Thyroid gland (tissue), 4 donors: ENCODE measurements at regions not wholly inside any gene's neighbourhood (a gene's known extent, or its start where the extent isn't known, plus 50 kb on each side); places are given as distances from the start of the nearest gene placed in this dataset.

Experiments used
- DNase-seq, 2 donors: peaks; one replicate each; pipeline ENCODE4 v3.0.0-alpha.2; 2019
- H3K27ac ChIP-seq, 3 donors: fragments of 200-600 bp; sonication (generic); 1 replicate in 2 of 3; 2 replicates in 1 of 3; pipeline ENCODE4 v1.5.1; 2016 to 2019; ENCODE audit warnings: mild to moderate bottlenecking in 1 of 3, moderate library complexity in 1 of 3
- H3K27me3 ChIP-seq: fragments of 200-600 bp; sonication (generic); one replicate; pipeline ENCODE4 v1.5.1; 2019
- H3K36me3 ChIP-seq, 2 donors: fragments of 200-600 bp; sonication (generic); one replicate each; pipeline ENCODE4 v1.5.1; 2016 to 2019
- H3K4me1 ChIP-seq, 2 donors: fragments of 200-600 bp; sonication (generic); one replicate each; pipeline ENCODE4 v1.5.1; 2017 to 2019
- H3K4me3 ChIP-seq, 3 donors: fragments of 200-600 bp; sonication (generic); replicated peaks in 1 of 3; 1 replicate in 2 of 3; 2 replicates in 1 of 3; pipeline ENCODE4 v1.5.1; 2016; ENCODE audit warnings: mild to moderate bottlenecking in 1 of 3
- H3K9me3 ChIP-seq: fragments of 200-600 bp; sonication (generic); one replicate; pipeline ENCODE4 v1.5.1; 2017
- POLR2A ChIP-seq, 2 donors: fragments of 450-650 bp; IDR thresholded peaks; one replicate each; pipeline ENCODE4 v1.6.1; 2017; ENCODE audit warnings: antibody characterized with exemption in 2 of 2, mild to moderate bottlenecking in 2 of 2, moderate library complexity in 1 of 2
- WGBS, 2 donors: methylation state at CpG; one replicate each; pipeline ENCODE4 v1.1.5; 2017; 5-methylcytosine and 5-hydroxymethylcytosine counted together
- intact Hi-C: fragments of 100-400 bp; cut with DNase I; formaldehyde crosslinking; loops from one replicate; pipeline ENCODE4 v1.15.1; 2023
- TF ChIP-seq, protein P1 (sequence below), 6 experiments: fragments of 200-600 bp in 3 of 6; fragments of 450-650 bp in 3 of 6; sonication (generic) in 3 of 6; IDR thresholded peaks; one replicate each; pipeline ENCODE4 v1.5.1; 2016 to 2019; ENCODE audit warnings: antibody characterized with exemption in 6 of 6, mild to moderate bottlenecking in 2 of 6, inconsistent platforms in 1 of 6, moderate library complexity in 1 of 6

DNA sequence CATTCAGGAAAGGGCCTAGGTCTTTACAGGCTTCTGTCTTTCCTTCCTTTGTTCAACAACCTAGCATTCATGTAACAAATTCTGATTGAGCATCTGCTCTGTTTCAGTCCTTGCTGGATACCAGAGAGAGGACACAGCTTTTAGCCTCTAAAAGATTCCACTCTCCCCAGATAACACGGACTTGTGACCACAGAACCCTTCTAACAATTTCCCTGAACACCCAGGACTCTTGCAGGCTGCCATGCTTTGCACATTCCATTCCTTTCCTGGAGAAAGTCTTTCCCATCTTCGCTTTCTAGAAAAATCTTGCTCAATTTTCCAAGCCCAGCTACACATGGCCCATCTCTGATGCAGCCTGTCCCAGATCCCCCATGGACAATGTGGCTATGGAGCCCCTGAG lies 310.9 kb downstream of the ACTL7B start:
- 77 to 82% methylated on average over 2 of the region's 2 CpGs for WGBS, 2 donors
- Histone ChIP-seq H3K36me3 (no peaks in the 10 kb centered on the region), H3K27ac (no peak overlapping the region), H3K4me3 (no peak overlapping the region), H3K9me3 (no peaks in the 10 kb centered on the region), H3K27me3 (no peaks in the 10 kb centered on the region), H3K4me1 (peaks cover 0 to 3% of the 10 kb centered on the region in 2 donors)
- TF ChIP-seq, protein P1, sequence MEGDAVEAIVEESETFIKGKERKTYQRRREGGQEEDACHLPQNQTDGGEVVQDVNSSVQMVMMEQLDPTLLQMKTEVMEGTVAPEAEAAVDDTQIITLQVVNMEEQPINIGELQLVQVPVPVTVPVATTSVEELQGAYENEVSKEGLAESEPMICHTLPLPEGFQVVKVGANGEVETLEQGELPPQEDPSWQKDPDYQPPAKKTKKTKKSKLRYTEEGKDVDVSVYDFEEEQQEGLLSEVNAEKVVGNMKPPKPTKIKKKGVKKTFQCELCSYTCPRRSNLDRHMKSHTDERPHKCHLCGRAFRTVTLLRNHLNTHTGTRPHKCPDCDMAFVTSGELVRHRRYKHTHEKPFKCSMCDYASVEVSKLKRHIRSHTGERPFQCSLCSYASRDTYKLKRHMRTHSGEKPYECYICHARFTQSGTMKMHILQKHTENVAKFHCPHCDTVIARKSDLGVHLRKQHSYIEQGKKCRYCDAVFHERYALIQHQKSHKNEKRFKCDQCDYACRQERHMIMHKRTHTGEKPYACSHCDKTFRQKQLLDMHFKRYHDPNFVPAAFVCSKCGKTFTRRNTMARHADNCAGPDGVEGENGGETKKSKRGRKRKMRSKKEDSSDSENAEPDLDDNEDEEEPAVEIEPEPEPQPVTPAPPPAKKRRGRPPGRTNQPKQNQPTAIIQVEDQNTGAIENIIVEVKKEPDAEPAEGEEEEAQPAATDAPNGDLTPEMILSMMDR (IDR thresholded peaks at IDR 0.05) = no peak
- no peak for TF ChIP-seq POLR2A (IDR thresholded peaks at IDR 0.05)
- DNase-seq = no peak
- intact Hi-C loops = no loop called here

DNA sequence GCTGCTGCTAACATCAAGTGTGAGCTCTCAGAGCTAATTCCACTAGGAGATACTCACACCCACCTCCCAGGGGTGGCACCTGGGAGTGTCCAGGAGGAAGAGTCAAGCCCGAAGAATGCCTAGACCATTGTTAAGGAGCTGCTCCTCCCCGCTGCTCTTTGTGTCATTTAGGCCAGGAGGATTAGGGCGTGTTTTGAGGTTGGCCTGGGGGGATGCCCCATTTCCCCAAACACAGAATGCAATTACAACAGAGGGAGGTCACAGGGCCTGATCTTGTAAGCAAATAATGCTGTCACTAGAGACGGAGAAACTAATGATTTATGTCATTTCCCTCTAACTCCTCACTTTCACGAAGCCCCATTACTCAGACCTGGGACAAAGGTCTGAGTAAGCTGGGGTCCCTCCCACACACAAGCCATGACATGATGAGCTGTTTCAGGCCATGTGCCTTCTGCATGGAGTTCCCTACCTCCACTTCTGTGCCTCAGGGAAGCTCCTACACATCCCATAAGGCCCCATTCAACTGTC lies 312.5 kb downstream of the ACTL7B start:
- intact Hi-C loops = no loop called here
- no peak overlapping the region for H3K4me3 ChIP-seq
- TF ChIP-seq, protein P1 (IDR thresholded peaks at IDR 0.05) = no peak
- TF ChIP-seq POLR2A (IDR thresholded peaks at IDR 0.05) = no peak
- H3K4me1 ChIP-seq = no peaks in the 10 kb centered on the region
- H3K27ac ChIP-seq = no peak overlapping the region
- no peak for DNase-seq
- no peaks in the 10 kb centered on the region for H3K9me3 ChIP-seq
- 56 to 69% methylated on average over 5 of the region's 5 CpGs for WGBS, 2 donors
- no peaks in the 10 kb centered on the region for H3K27me3 ChIP-seq
- no peaks in the 10 kb centered on the region for H3K36me3 ChIP-seq

DNA sequence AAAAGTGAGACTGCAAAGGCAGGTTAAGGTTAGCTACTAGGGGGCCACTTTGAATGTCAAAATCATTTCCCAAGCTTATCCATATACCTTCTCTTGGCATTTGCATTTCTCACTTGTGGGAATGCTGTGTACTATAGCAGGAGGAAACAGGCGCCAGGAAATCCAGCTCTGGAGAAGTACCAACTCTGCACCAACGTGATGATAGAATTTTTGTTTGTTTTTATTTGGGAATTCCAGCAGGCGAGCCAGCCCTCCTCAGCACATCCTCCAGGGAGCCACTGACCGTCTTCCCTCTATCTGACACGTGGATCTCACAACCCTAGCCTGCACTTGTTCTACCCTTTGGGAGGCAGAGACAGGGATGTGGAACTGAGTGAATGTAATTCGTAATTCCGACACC lies 318.0 kb downstream of the ACTL7B start:
- Histone ChIP-seq H3K27me3 (no peaks in the 10 kb centered on the region), H3K36me3 (no peaks in the 10 kb centered on the region), H3K4me1 (no peaks in the 10 kb centered on the region), H3K9me3 (no peaks in the 10 kb centered on the region), H3K27ac (no peak overlapping the region), H3K4me3 (no peak overlapping the region)
- TF ChIP-seq POLR2A (IDR thresholded peaks at IDR 0.05) = no peak
- TF ChIP-seq, protein P1 (IDR thresholded peaks at IDR 0.05) = no peak
- 27 to 35% methylated on average over 7 of the region's 7 CpGs for WGBS, 2 donors
- intact Hi-C loops = no loop called here
- DNase-seq = no peak

- Histone ChIP-seq H3K27me3 (no peaks in the 10 kb centered on the region), H3K36me3 (no peaks in the 10 kb centered on the region), H3K4me3 (no peak overlapping the region), H3K9me3 (no peaks in the 10 kb centered on the region), H3K4me1 (no peaks in the 10 kb centered on the region), H3K27ac (no peak overlapping the region)
- 91 to 93% methylated on average over 2 of the region's 2 CpGs for WGBS, 2 donors
- intact Hi-C loops = no loop called here
- no peak for TF ChIP-seq POLR2A (IDR thresholded peaks at IDR 0.05)
- no peak for DNase-seq
Measured at GRCh38 chr9:108536836-108537601, 318.8 kb downstream of the ACTL7B start.

DNA sequence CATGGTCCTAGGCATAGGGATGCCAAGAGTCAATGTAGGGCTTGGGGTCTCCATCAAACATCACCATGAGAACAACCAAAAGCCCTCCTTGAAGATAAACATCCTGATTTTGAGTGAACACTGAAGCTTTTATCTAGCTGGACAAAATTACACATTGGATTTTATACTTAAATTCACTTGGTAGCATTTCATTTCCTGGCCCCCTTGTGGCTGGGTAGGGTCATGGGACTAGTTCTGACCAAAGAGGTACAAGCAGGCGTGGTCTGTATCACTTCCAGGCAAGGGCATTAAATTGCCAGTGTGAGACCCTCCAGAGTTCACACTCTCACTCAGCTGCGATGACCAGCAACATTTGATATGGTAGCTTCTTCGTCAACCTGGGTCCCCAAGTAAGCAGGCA lies 320.3 kb downstream of the ACTL7B start:
- no peaks in the 10 kb centered on the region for H3K9me3 ChIP-seq
- TF ChIP-seq, protein P1 (IDR thresholded peaks at IDR 0.05) = peak in 1 of 6 experiments; percentile 25
- no peak for TF ChIP-seq POLR2A (IDR thresholded peaks at IDR 0.05)
- no peaks in the 10 kb centered on the region for H3K4me1 ChIP-seq
- WGBS, 2 donors = 86 to 87% methylated on average over 3 of the region's 3 CpGs
- intact Hi-C loops = no loop called here
- H3K36me3 ChIP-seq = no peaks in the 10 kb centered on the region
- no peaks in the 10 kb centered on the region for H3K27me3 ChIP-seq
- no peak overlapping the region for H3K27ac ChIP-seq
- no peak overlapping the region for H3K4me3 ChIP-seq
- no peak for DNase-seq
